Prostate gland (tissue), 2 donors: ENCODE measurements at regions not wholly inside any gene's neighbourhood (a gene's known extent, or its start where the extent isn't known, plus 50 kb on each side); places are given as distances from the start of the nearest gene placed in this dataset.

ENCODE experiments used
- CTCF ChIP-seq, 4 experiments: fragments of 200-600 bp in 2 of 4; fragments of 450-650 bp in 2 of 4; sonication (generic) in 2 of 4; IDR thresholded peaks; 1 replicate in 3 of 4; 2 replicates in 1 of 4; pipeline ENCODE4 v1.5.1; 2016 to 2019; ENCODE audit warnings: antibody characterized with exemption in 4 of 4, mild to moderate bottlenecking in 2 of 4, moderate library complexity in 2 of 4
- POLR2A ChIP-seq: fragments of 450-650 bp; IDR thresholded peaks from one replicate; pipeline ENCODE4 v1.6.1; 2016; ENCODE audit warnings: antibody characterized with exemption, mild to moderate bottlenecking

GRCh38 chr9:13387734-13388067 is 108.2 kb upstream of the MPDZ start:
- TF ChIP-seq CTCF (IDR thresholded peaks at IDR 0.05): no peak
- TF ChIP-seq POLR2A: no peak
